ENCODE measurements at regions not wholly inside any gene's neighbourhood (a gene's known extent, or its start where the extent isn't known, plus 50 kb on each side); places are given as distances from the start of the nearest gene placed in this dataset.
"Not testable (repeated sequence)": the region's sequence is repeated elsewhere in the genome, so short reads cannot be mapped to it uniquely, and the experiment has no call there.

DNA sequence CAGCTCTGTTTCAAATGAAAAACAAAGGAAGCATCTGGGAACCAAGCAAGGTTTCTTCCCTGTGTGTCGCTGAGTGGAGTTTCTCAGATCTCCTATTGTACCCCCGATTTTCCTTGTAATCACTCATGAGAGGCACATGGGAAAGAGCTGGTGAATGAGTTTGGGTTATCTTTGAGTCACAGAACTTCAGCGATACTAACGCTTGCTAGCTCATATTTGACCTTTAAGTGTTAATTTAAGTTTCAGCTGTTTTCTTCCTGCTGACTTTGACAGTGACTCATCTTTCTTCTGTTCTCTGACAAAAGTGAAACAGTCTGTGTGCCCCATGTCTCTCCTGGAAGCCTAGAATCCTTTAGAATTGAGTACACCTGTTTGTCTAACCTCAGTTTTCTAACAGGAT, 261.1 kb upstream of the RGS17 start:
- no peak for DNase-seq (ENCODE audit: insufficient read length)

DNA sequence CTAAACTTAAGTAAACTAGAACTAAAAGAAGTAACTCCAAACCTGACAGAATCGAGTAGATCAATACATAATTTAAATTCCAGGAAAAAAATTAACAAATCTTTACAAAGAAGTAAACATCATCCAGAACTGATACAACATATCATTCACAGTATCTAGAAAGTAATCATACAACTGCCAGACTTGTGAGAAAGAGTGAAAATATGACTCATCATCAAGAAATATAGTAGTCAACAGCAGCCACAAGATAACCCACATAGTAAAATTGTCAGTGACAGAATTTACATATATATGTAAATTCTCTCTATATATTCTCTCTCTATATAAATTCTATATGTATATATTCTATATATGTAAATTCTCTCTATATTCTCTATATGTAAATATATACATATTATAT, 242.8 kb upstream of the RGS17 start:
- TF ChIP-seq TAF1 (IDR thresholded peaks at IDR 0.05; ENCODE audit: borderline replicate concordance, low read depth, low read length) (no peak), POLR2A (IDR thresholded peaks at IDR 0.05; ENCODE audit: low read depth, low read length) (no peak), POLR2AphosphoS5 (IDR thresholded peaks at IDR 0.05; ENCODE audit: low read depth, low read length) (no peak)
- FAIRE-seq, result no peak

More for the DNA sequence above, 261.1 kb upstream of the RGS17 start:
- TF ChIP-seq TAF1 (IDR thresholded peaks at IDR 0.05; ENCODE audit: borderline replicate concordance, low read depth, low read length) (no peak), POLR2AphosphoS5 (IDR thresholded peaks at IDR 0.05; ENCODE audit: low read depth, low read length) (no peak), POLR2A (IDR thresholded peaks at IDR 0.05; ENCODE audit: low read depth, low read length) (no peak)
- FAIRE-seq, result no peak

DNA sequence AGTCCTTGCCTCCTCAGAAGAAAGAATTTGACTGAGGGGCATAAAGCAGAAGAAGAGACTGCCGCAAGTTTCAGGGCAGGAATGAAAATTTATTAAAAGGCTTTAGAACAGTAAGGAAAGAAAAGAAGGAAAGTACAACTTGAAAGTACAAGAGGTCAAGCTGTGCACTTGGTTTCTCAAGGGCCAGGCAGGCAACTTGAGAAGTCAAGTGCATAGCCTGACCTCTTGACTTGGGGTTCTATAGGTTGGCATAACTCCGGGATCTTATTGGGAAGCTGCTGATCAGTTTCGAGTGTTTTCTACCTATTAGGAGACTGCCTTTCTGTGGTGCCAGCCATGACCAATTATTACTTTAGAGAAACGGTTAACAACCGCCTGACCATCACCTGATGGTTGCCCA, 237.0 kb upstream of the RGS17 start:
- no peak for DNase-seq (ENCODE audit: insufficient read length)
- FAIRE-seq, result peak; percentile 17
- TF ChIP-seq TAF1 (IDR thresholded peaks at IDR 0.05; ENCODE audit: borderline replicate concordance, low read depth, low read length) (no peak), POLR2AphosphoS5 (IDR thresholded peaks at IDR 0.05; ENCODE audit: low read depth, low read length) (no peak), POLR2A (IDR thresholded peaks at IDR 0.05; ENCODE audit: low read depth, low read length) (no peak)

More for the DNA sequence above, 242.8 kb upstream of the RGS17 start:
- DNase-seq (ENCODE audit: insufficient read length), result no peak

DNA sequence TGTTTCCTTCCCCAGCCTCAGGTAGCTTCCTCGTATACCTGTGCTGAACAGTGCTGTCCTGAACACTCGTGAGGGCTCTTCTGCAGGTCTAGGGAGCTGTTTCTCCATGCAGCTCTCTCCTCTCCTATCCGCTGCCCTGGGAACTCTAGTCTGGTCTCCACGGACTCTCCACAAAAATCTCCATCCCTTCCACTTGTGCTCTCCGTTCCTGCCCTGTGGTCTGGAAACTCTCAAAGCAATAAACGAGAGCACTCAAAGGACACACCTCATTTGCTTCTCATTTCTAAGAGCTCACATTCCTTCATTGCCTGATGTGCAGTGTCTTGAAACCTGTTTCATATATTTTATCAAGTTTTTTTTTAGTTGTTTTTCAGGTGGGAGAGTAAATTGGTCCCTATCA, 235.9 kb upstream of the RGS17 start:
- FAIRE-seq, result no peak
- DNase-seq (ENCODE audit: insufficient read length), result no peak
- TF ChIP-seq TAF1 (IDR thresholded peaks at IDR 0.05; ENCODE audit: borderline replicate concordance, low read depth, low read length) (no peak), POLR2A (IDR thresholded peaks at IDR 0.05; ENCODE audit: low read depth, low read length) (no peak), POLR2AphosphoS5 (IDR thresholded peaks at IDR 0.05; ENCODE audit: low read depth, low read length) (no peak)

DNA sequence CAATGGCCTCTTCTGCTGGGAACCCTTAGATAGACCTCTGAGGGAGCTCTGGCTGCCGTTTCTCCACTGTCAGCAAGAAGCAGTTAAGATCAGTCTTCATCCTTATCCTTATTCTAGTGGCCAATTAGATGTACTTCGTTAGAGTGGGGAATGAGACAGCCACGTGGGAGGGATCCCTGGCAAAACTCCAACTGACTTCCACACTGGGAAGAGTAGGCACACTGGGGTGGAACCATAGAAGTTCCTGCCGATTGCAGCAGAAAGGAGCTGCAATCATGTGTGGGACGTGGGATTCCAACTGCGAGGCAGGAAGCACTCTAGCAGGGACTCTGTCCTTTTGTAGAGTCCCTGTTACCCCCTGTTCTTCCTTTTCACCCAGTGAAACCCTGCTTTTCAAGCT, 226.3 kb upstream of the RGS17 start:
- DNase-seq (ENCODE audit: insufficient read length), result no peak
- no peak for FAIRE-seq

DNA sequence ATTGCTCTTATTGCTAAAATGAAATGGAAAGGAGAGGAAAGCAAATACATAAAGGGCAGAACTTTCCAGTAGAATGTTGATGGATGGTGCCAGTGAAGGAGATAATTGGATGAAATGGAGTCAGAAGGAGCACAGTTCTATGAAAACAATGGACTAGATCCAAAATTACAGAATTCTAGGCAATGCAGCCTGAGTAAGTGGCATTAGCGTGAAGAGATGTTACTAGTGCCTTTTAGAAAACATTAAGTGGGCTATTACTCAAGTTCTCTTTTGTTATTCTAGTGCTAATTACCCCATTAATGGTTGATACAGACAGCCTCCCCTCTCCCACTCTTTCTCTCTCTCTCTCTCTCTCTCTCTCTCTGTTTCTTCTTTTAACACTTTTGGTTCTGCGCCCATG, 209.5 kb upstream of the RGS17 start:
- TF ChIP-seq POLR2A (IDR thresholded peaks at IDR 0.05; ENCODE audit: low read depth, low read length) (no peak), TAF1 (IDR thresholded peaks at IDR 0.05; ENCODE audit: borderline replicate concordance, low read depth, low read length) (no peak), POLR2AphosphoS5 (IDR thresholded peaks at IDR 0.05; ENCODE audit: low read depth, low read length) (no peak)
- DNase-seq (ENCODE audit: insufficient read length) (no peak), FAIRE-seq (no peak)

More for the DNA sequence above, 226.3 kb upstream of the RGS17 start:
- TF ChIP-seq POLR2A (IDR thresholded peaks at IDR 0.05; ENCODE audit: low read depth, low read length) (no peak), TAF1 (IDR thresholded peaks at IDR 0.05; ENCODE audit: borderline replicate concordance, low read depth, low read length) (no peak), POLR2AphosphoS5 (IDR thresholded peaks at IDR 0.05; ENCODE audit: low read depth, low read length) (no peak)

DNA sequence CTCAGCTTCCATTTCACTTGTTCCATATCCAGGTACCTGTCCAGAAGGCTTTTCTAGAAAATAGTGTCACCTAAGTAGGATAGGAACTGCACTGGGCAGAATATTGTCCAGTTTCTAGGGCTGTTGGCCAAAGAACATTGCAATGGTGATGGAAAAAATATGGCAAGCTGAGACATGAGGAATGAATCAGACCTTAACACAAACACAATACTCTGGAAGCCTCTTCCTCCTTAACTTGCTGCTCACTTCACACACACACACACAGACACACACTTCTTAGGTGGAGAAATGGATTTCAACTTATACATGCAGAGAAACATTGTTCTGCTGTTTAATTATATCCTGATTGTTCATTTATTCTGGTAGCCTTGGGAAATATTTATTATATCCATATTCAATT, 203.0 kb upstream of the RGS17 start:
- TF ChIP-seq TAF1 (IDR thresholded peaks at IDR 0.05; ENCODE audit: borderline replicate concordance, low read depth, low read length) (no peak), POLR2AphosphoS5 (IDR thresholded peaks at IDR 0.05; ENCODE audit: low read depth, low read length) (no peak), POLR2A (IDR thresholded peaks at IDR 0.05; ENCODE audit: low read depth, low read length) (no peak)
- DNase-seq (ENCODE audit: insufficient read length) (no peak), FAIRE-seq (no peak)

DNA sequence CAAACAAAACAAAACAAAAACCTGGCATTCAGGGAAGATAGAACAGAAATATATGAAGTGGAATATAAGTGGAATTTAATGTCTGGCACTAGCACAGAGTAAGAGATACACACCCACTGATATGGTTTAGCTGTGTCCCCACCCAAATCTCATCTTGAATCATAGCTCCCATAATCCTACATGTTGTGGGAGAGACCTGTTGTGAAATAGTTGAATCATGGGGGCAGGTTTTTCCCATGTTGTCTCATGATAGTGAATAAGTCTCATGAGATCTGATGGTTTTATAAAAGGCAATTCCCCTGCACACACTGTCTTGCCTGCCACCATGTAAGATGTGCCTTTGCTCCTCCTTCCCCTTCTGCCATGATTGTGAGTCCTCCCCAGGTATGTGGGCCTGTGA, 200.1 kb upstream of the RGS17 start:
- DNase-seq (ENCODE audit: insufficient read length); FAIRE-seq: not testable (repeated sequence)

DNA sequence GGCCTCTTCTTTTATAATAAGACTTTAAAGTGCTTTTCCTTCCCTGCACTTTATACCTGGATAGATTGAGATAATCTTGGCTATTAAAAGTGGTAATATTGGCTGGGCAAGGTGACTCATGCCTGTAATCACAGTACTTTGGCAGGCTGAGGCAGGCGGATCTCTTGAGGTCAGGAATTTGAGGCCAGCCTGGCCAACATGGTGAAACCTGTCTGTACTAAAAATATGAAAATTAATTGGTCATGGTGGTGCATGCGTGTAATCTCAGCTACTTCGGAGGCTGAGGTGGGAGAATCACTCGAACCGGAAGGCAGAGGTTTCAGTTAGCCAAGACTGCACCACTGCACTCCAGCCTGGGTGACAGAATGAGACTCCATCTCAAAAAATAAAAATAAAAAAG, 197.1 kb upstream of the RGS17 start:
- TF ChIP-seq TAF1 (IDR thresholded peaks at IDR 0.05; ENCODE audit: borderline replicate concordance, low read depth, low read length) (no peak), POLR2AphosphoS5 (IDR thresholded peaks at IDR 0.05; ENCODE audit: low read depth, low read length) (no peak), POLR2A (IDR thresholded peaks at IDR 0.05; ENCODE audit: low read depth, low read length) (no peak)
- FAIRE-seq (no peak), DNase-seq (ENCODE audit: insufficient read length) (no peak)

DNA sequence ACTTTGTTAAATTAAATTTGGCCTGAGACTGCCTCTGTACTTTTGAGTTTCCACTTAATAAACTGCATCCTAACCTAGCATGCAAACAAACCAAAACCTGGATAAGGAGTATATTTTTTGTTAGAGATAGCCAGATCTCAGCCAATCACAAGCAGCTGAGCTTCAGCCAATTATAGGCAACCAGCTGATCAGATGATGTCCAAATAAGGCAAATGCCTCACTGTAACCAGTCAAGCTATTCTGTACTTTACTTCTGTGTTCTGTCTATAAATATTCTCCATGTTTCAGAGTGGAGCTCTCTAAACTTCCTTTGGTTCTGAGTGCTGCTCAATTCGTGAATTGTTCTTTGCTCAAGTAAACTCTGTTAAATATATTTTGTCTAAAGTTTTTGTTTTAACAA, 194.6 kb upstream of the RGS17 start:
- TF ChIP-seq TAF1 (IDR thresholded peaks at IDR 0.05; ENCODE audit: borderline replicate concordance, low read depth, low read length), result no peak
- TF ChIP-seq POLR2AphosphoS5 (IDR thresholded peaks at IDR 0.05; ENCODE audit: low read depth, low read length), result no peak
- no peak for TF ChIP-seq POLR2A (IDR thresholded peaks at IDR 0.05; ENCODE audit: low read depth, low read length)
- FAIRE-seq (no peak), DNase-seq (ENCODE audit: insufficient read length) (no peak)

DNA sequence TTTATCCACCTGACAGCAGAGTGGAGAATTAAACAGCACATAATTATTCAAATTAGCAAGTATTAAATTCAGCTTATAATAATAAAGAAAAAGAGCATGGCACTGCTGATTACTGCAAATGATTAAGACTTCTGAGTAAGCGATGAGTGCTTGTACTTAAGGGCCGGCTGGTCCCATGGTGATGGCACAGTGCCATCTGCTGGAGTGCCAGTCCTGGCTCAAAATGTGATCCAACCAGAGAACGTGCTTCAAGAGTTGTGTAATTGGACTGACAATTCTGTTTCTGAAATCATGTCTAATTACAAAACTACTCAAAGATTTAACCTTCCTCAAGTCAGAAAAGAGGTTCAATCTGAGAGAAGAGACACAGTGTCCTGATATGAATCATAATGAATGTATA, 181.6 kb upstream of the RGS17 start:
- TF ChIP-seq POLR2A (IDR thresholded peaks at IDR 0.05; ENCODE audit: low read depth, low read length) (no peak), POLR2AphosphoS5 (IDR thresholded peaks at IDR 0.05; ENCODE audit: low read depth, low read length) (no peak), TAF1 (IDR thresholded peaks at IDR 0.05; ENCODE audit: borderline replicate concordance, low read depth, low read length) (no peak)
- no peak for FAIRE-seq
- DNase-seq (ENCODE audit: insufficient read length), result no peak

DNA sequence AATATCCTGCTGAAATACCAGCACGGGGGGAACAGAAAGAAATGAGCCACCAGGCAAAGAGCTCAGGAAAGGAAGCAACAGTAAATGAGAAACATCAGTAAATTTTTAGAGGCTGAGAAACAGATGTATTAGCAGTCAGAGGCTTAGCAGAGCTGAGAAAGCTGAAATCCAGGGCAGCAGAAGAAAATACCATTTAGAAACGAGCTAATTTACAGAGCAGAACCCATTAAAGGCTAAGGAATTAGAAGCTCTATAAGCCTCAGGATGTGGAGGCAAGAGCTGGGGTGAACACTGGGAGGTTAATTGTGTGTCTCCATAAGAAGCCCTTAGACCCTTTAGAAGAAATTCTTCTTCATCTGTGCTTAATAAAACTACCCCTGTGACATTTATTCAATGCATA, 178.6 kb upstream of the RGS17 start:
- FAIRE-seq (no peak), DNase-seq (ENCODE audit: insufficient read length) (no peak)
- TF ChIP-seq POLR2A (IDR thresholded peaks at IDR 0.05; ENCODE audit: low read depth, low read length) (no peak), TAF1 (IDR thresholded peaks at IDR 0.05; ENCODE audit: borderline replicate concordance, low read depth, low read length) (no peak), POLR2AphosphoS5 (IDR thresholded peaks at IDR 0.05; ENCODE audit: low read depth, low read length) (no peak)

DNA sequence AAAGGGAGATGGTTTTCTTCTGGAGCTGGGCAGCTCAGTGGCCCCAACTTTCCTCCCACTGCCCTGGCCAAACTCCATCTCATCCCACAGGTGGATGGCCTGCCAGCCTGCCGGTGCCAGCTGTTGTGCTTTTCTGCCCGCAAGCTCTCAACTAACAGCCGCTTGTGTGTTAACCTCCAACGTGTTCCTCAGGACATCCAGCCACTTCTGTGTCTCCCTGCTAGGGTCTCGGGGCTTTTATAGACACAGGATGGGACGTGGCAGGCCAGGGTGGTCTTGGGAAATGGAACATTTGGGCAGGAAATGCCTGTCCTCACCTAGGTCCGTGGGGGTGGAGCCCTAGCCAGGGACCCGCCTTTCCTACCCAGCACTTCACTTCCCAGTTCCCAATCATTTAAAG, 171.1 kb upstream of the RGS17 start:
- FAIRE-seq (no peak), DNase-seq (ENCODE audit: insufficient read length) (no peak)
- TF ChIP-seq POLR2AphosphoS5 (IDR thresholded peaks at IDR 0.05; ENCODE audit: low read depth, low read length) (no peak), TAF1 (IDR thresholded peaks at IDR 0.05; ENCODE audit: borderline replicate concordance, low read depth, low read length) (no peak), POLR2A (IDR thresholded peaks at IDR 0.05; ENCODE audit: low read depth, low read length) (no peak)

All from GM12892 (cell line).